Pancreas (tissue), 10 donors: ENCODE measurements at regions not wholly inside any gene's neighbourhood (a gene's known extent, or its start where the extent isn't known, plus 50 kb on each side); places are given as distances from the start of the nearest gene placed in this dataset.

Experiments
- ATAC-seq, 4 donors: fragments of 200-7000 bp; cut with Tn5 transposase; one replicate each; pipeline versions ENCODE4 v1.8.0 to v1.9.1; 2020; ENCODE audit warnings: mild to moderate bottlenecking in 4 of 4, moderate library complexity in 4 of 4
- DNase-seq, 6 donors: peaks; one replicate each; pipeline ENCODE4 v3.0.0-alpha.2; 2020
- FAIRE-seq: peaks from 2 replicates; lab custom pipeline; 2012; peaks lifted over from hg19 to GRCh38; lab: Jason Lieb, UNC
- H3K27ac ChIP-seq, 4 donors: fragments of 200-600 bp; sonication (generic); 1 replicate in 3 of 4; 2 replicates in 1 of 4; pipeline versions ENCODE4 v1.5.0 to v1.8.0; 2020
- H3K27me3 ChIP-seq, 4 donors: fragments of 200-600 bp; one replicate each; pipeline ENCODE4 v1.8.0; 2021
- H3K36me3 ChIP-seq, 3 donors: fragments of 200-600 bp; sonication (generic) in 1 of 3; one replicate each; pipeline versions ENCODE4 v1.5.0 to v1.8.0; 2020 to 2021
- H3K4me1 ChIP-seq, 3 donors: fragments of 200-600 bp; one replicate each; pipeline ENCODE4 v1.8.0; 2021
- H3K4me3 ChIP-seq, 4 donors: fragments of 200-600 bp; sonication (generic) in 2 of 4; one replicate each; pipeline versions ENCODE4 v1.5.0 to v1.8.0; 2020 to 2021
- H3K9me3 ChIP-seq, 4 donors: fragments of 200-600 bp; one replicate each; pipeline ENCODE4 v1.8.0; 2021
- WGBS, 2 donors: extraction: QIAGEN DNeasy Blood & Tissue Kit; methylation state at CpG; one replicate each; pipeline ENCODE4 v1.1.7; 2013; 5-methylcytosine and 5-hydroxymethylcytosine counted together
- intact Hi-C, 3 donors: fragments of 100-400 bp; cut with DNase I; formaldehyde crosslinking; loops; one replicate each; pipeline versions ENCODE4 v1.11.1 to v1.14.2; 2022
- TF ChIP-seq, protein P1 (sequence below), 4 donors: fragments of 200-600 bp; sonication (generic) in 3 of 4; IDR thresholded peaks; one replicate each; pipeline versions ENCODE4 v1.5.0 to v1.8.0; 2021; ENCODE audit warnings: antibody characterized with exemption in 4 of 4
- donor health status: healthy with polysubstance abuse.
- donor health status: DM: no; HTN: no; CAD: no; lungs with moderate emphysema.
- donor health status: DM: no; HTN: no; CAD: no.
- donor health status: control.
- donor health status: control.
- donor health status: Bipolar disorder and iron deficiency.
- donor health status: DM: yes; HTN: yes; CAD: no.
- donor health status: DM: no; HTN: no; CAD: no.
- donor health status: DM: no; HTN: no; CAD: no.
- donor health status: DM: yes; HTN: yes; CAD: no.

DNA sequence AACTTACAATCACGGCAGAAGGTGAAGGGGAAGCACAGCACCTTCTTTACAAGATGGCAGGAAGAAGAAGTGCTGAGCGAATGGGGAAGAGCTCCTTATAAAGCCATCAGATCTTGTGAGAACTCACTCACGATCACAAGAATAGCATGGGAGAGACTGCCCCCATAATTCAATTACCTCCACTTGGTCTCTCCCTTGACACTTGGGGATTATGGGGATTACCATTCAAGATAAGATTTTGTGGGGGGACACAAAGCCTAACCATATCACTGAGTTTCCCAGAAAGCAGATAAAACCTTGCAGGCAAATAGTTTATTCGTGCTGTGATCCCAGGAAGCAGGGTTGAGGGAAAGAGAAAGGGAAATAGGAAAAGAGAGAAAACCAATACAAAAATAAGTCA is 69.0 kb upstream of the GYPA start:
- TF ChIP-seq, protein P1, sequence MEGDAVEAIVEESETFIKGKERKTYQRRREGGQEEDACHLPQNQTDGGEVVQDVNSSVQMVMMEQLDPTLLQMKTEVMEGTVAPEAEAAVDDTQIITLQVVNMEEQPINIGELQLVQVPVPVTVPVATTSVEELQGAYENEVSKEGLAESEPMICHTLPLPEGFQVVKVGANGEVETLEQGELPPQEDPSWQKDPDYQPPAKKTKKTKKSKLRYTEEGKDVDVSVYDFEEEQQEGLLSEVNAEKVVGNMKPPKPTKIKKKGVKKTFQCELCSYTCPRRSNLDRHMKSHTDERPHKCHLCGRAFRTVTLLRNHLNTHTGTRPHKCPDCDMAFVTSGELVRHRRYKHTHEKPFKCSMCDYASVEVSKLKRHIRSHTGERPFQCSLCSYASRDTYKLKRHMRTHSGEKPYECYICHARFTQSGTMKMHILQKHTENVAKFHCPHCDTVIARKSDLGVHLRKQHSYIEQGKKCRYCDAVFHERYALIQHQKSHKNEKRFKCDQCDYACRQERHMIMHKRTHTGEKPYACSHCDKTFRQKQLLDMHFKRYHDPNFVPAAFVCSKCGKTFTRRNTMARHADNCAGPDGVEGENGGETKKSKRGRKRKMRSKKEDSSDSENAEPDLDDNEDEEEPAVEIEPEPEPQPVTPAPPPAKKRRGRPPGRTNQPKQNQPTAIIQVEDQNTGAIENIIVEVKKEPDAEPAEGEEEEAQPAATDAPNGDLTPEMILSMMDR (IDR thresholded peaks at IDR 0.05) = no peak
- H3K36me3 ChIP-seq = no peaks in the 10 kb centered on the region
- DNase-seq (no peak), FAIRE-seq (no peak), ATAC-seq (no peak)
- no peak overlapping the region for H3K4me3 ChIP-seq
- no peaks in the 10 kb centered on the region for H3K9me3 ChIP-seq
- no peaks in the 10 kb centered on the region for H3K4me1 ChIP-seq
- H3K27ac ChIP-seq = no peak overlapping the region
- no peaks in the 10 kb centered on the region for H3K27me3 ChIP-seq
- intact Hi-C loops = no loop called here
- WGBS, 2 donors = 58 to 60% methylated on average over 4 of the region's 4 CpGs

DNA sequence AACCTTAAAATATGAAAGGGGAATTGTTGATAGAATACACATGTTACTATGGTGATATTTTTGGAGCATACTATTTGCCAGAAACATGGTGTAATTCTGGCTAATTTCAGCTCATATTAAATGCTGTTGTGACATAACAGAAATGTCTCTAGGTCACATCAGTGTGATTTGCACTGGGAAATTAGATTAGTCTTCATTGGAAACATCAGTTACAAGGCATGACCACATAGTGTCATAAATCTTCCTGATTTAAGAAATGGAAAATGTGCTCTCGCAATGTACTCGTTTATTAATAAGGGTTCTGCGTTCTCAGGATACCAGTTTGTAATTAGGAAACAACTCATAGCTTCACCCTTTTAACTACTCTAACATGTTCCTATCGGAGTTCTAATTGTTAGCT is 72.9 kb upstream of the GYPA start:
- Histone ChIP-seq H3K9me3 (no peaks in the 10 kb centered on the region), H3K4me3 (no peak overlapping the region), H3K27me3 (no peaks in the 10 kb centered on the region), H3K27ac (no peak overlapping the region), H3K36me3 (no peaks in the 10 kb centered on the region), H3K4me1 (no peaks in the 10 kb centered on the region)
- TF ChIP-seq, protein P1 (IDR thresholded peaks at IDR 0.05) = no peak
- DNase-seq = no peak
- FAIRE-seq = no peak
- ATAC-seq = no peak
- intact Hi-C loops = no loop called here
- whole genome bisulfite sequencing, 2 donors = 77 to 88% methylated on average over 4 of the region's 4 CpGs

DNA sequence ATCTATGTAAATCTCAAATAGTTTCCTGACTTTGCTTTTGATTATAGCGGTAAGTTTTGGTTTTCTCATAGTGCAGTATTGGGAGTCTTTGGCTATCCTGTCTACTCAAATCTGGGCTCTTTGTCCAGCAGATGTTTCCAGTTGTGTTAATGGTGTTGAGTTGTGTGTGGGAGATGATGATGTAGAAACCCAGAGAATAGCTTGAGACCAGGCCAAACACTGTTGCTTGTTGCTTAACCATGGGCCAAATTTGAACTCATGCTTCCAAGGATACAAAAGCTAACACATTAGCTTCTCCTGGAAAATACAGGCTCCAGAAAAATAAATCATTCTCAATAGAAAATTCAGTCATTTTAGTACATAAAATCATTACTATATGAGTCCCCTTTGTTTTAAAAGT is 82.6 kb upstream of the GYPA start:
- 90 to 95% methylated on average over 1 of the region's 1 CpG for WGBS, 2 donors
- FAIRE-seq (no peak), ATAC-seq (peak in 1 of 4 donors; percentile 25), DNase-seq (no peak)
- intact Hi-C loops = no loop called here
- TF ChIP-seq, protein P1 (IDR thresholded peaks at IDR 0.05) = no peak
- H3K27me3 ChIP-seq = no peaks in the 10 kb centered on the region
- H3K9me3 ChIP-seq = no peaks in the 10 kb centered on the region
- no peaks in the 10 kb centered on the region for H3K36me3 ChIP-seq
- H3K27ac ChIP-seq = no peak overlapping the region
- H3K4me3 ChIP-seq = no peak overlapping the region
- H3K4me1 ChIP-seq = no peaks in the 10 kb centered on the region

DNA sequence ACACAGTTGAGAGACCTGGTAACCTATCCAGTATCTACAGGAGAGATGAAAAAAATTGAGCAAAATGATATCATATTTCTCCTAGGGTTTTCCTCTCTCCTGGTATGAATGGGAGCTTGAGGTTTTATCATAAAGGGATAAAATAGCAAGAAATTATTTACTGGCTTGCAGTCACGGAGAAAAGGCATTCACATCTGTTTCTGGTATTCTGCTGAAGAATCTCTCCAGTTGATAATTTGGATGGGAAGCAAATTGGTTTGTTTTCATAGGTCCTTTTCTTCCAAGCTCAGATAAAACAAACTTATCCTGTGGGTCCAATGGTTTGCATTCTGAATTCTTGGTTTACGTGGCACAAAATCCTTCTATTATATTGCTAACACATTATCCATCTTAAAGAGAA is 83.1 kb upstream of the GYPA start:
- H3K4me1 ChIP-seq = no peaks in the 10 kb centered on the region
- no peak overlapping the region for H3K4me3 ChIP-seq
- intact Hi-C loops = no loop called here
- H3K27ac ChIP-seq = no peak overlapping the region
- DNase-seq (no peak), FAIRE-seq (no peak), ATAC-seq (no peak)
- 75 to 87% methylated on average over 2 of the region's 2 CpGs for WGBS, 2 donors
- no peaks in the 10 kb centered on the region for H3K27me3 ChIP-seq
- TF ChIP-seq, protein P1 (IDR thresholded peaks at IDR 0.05) = no peak
- no peaks in the 10 kb centered on the region for H3K36me3 ChIP-seq
- H3K9me3 ChIP-seq = no peaks in the 10 kb centered on the region

DNA sequence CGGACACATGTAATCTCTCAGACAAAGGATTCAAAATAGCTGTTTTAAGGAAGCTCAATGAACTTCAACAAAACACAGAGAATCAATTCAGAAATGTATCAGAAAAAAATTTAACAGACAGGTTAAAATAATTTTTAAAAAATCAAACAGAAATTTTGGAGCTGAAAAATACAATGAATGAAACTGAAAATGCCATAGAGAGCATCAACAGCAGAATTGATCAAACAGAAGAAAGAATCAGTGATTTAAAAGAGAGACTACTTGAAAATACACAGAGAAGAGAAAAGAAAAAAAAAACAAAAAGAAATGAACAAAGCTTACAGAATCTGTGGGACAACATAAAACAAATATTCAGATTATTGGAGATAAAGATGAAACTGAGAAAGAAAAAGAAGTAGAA is 118.8 kb upstream of the GYPA start:
- FAIRE-seq (no peak), ATAC-seq (no peak), DNase-seq (no peak)
- TF ChIP-seq, protein P1 (IDR thresholded peaks at IDR 0.05) = no peak
- H3K4me3 ChIP-seq = no peak overlapping the region
- H3K27ac ChIP-seq = no peak overlapping the region
- H3K27me3 ChIP-seq = no peaks in the 10 kb centered on the region
- intact Hi-C loops = no loop called here
- WGBS, 2 donors = 83 to 86% methylated on average over 1 of the region's 1 CpG
- H3K4me1 ChIP-seq = no peaks in the 10 kb centered on the region
- no peaks in the 10 kb centered on the region for H3K9me3 ChIP-seq
- no peaks in the 10 kb centered on the region for H3K36me3 ChIP-seq
